T-helper 1 cell treated with Interleukin-12 subunit alpha and Interleukin-12 subunit beta and Interleukin-4 antibody, amounts not matched to agents 30 ng/mL and 1 ng/mL, for 36 hours (primary cell): ENCODE measurements at regions not wholly inside any gene's neighbourhood (a gene's known extent, or its start where the extent isn't known, plus 50 kb on each side); places are given as distances from the start of the nearest gene placed in this dataset.

ENCODE experiments used
- intact Hi-C: fragments of 100-400 bp; cut with micrococcal nuclease; formaldehyde crosslinking; loops from one replicate; pipeline ENCODE4 v1.15.1; 2024

DNA sequence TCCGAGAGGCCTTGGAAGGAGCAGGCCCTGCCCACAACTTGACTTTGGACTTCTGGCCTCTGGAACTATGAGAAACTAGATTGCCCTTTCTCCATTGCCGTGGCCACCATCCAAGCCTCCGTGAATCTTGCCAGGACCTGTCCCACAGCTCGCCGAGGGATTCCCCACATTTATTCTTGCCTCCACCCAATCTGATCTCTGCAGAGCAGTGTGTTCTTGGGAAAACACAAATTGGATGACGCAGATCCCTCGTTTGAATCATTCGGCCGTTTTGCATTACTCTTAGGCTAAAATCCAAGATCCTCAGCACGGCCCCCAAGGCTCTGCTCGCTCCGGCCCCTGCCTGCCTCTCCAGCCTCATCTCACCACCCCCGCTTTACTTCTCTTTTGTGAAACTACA lies 364.2 kb downstream of the ZNF516 start:
- intact Hi-C loops, result no loop called here

GRCh38 chr18:76126327-76126726 lies 368.7 kb downstream of the ZNF516 start:
- intact Hi-C loops, result no loop called here

DNA sequence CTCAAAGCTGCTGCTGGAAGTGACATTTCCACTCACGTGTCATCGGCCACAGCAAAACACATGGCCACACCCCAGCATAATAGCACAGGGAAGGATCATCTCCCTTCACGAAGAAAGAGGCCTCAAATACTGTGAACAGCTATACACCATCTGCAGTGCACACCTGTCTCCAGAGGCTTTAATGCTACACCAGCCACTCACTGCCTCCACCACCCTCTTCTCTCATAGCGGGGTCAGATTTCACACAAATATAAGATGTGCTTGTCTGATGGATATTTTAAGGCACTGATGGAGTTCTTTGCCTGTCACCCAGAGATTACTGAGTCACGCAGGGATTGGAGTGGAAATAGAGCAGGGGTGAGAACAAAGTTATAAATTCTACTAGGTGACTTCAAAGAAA lies 374.0 kb downstream of the ZNF516 start:
- intact Hi-C loops, result no loop called here

- intact Hi-C loops, result no loop called here
Observed at GRCh38 chr18:76115580-76115979, 379.5 kb downstream of the ZNF516 start.

DNA sequence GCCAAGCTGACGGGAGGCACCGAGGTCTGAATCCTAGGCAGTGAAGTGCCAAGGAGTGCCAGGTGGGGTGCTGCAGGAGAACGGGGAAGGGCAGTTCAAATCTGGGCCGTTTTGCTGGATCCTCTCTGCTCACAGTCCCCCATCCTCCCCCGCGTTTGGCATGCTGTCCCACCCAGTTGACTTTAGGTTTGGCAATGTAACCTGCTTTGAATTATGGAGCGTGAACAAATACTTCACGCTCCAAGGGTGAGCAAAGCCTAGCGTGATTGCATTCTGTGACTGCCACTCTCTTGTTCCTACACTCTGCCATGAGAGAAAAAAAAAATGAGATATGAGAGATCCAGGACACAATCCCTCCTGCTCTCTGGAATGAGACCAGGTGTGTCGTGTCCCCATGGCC lies 381.9 kb downstream of the ZNF516 start:
- intact Hi-C loops, result no loop called here

DNA sequence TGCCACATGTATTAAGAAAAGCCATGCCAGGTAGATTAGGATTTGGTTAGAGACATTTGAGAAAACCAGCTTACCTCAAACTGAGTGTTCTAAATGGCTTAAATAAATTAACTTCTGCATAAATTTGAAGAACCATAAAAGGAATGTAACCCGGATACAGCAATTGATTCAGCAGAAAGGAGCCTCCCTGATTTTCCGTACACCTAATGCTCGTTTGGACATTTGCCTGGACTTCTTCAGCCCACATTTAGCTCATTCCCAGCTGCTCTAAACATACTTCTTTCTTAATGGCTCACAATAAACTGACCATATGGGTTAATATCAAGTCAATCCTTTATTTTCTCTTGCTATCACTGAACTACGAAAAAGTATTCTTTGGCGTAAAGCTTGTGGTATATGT lies 392.4 kb downstream of the ZNF516 start:
- intact Hi-C loops, result no loop called here

DNA sequence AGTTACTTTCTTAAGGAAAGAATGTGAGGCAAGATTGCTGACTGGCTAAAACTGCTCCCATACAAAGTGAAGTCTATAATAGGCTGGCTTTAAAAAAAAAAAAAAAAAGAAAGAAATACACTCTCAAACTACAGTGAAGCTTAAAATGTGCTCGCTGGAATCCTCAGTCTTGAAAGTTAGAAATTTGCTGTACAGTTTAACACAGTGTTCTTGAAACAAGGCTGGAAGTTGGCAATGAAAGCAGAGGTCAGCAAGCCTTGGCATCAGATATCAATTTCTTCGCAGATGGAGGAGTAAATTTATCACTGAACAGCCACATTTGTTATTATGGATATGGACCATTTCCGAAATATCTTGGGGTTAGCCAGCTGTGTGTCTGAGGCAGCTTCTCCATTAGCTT lies 392.9 kb downstream of the ZNF516 start:
- intact Hi-C loops, result no loop called here

DNA sequence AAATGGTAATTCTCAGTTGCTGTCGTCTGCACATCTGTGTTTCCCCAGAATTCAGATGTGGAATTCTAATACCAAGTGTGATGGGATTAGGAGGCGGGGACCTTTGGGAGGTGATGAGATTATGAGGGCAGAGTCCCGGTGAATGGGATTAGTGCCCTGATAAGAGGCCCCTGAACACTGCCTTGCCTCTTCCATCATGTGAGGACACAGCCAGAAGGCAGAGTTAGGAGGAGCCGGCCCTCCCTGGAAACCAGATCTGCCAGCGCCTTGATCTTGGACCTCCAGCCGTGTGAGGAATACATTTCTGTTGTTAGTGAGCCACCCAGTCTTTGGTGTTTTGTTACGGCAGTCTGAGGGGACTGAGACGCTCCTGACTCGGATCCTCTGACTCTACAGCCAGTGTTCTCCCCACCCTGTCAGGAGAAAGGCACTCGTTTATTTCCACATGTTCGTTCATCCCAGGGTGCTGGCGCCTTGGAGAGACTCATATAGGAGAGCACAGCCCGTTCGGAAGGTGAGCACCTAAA lies 395.0 kb downstream of the ZNF516 start:
- intact Hi-C loops, result no loop called here

DNA sequence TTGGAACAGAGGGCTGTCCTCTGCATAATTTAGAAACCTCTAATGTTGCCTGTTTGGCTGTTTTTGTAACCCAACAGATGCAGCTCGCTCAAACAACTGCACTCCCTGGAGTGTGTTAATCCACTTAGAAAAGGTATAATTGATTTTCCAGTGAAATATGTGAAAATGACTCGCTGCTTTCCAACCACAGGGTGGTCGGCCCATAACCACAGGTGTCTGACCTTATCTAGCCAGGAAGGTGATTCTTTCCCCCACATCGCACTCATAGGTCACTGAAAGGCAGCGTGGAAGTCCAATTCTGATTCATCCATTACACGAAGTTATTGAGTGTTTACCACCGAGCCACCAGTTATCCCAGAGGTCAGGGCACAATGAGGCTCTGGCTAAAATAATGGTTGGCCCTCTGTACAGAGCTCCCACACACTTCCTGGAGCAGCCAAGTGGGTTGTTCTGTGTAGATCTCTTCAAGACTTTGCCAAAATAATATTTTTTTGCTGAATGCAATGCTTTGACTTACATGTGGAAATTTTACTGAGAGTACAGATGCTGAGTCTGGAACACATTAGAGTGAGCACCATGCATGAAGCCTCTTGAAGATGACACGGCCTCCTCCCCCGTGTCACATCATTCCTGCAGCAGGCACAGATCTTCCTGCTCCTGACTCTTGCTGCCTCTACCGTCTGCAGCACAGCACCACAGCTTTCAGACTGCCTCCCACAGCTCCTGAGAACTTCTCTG lies 396.2 kb downstream of the ZNF516 start:
- intact Hi-C loops, result no loop called here

- intact Hi-C loops, result no loop called here
Observed at GRCh38 chr18:76081536-76081935, 413.5 kb downstream of the ZNF516 start.

DNA sequence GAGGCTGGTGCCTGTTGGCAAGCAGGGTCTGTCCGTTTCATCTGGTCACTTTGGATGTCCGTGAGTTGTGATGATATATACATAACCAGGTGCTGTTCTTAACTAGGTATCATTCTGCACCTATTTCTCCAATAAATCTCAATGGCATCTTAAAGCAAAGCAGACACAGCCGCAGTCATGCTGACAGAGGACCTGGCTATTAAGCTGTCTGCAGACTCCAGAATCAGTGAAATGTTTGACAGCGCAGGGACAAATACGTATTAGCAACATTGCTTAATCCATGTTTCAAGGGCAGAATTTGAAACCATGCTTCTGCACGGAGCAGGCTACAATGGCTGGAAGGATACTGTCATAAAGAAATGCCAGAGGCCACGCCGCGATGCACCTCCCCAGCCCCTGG lies 414.6 kb downstream of the ZNF516 start:
- intact Hi-C loops, result no loop called here

- intact Hi-C loops, result no loop called here
Observed at GRCh38 chr18:76075777-76076176, 419.3 kb downstream of the ZNF516 start.

DNA sequence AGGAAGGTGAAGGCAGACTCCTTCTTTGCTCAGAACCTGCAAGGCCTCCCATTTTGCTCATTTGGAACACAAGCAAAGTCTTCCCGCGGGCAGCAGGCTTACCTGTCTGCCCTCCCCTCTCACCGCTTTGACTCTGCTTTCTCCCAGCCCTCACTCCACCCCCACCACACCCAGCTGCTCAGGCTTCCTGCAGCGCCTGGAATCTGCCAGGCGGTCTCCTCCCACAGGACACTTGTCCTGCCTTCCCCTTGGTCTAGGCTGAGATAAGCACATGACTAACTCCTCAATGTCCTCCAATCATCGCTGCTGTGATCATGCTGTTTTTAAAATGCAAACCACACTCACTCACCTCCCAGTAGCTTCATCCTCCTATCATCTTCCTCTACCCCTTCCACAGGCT lies 430.0 kb downstream of the ZNF516 start:
- intact Hi-C loops, result no loop called here

DNA sequence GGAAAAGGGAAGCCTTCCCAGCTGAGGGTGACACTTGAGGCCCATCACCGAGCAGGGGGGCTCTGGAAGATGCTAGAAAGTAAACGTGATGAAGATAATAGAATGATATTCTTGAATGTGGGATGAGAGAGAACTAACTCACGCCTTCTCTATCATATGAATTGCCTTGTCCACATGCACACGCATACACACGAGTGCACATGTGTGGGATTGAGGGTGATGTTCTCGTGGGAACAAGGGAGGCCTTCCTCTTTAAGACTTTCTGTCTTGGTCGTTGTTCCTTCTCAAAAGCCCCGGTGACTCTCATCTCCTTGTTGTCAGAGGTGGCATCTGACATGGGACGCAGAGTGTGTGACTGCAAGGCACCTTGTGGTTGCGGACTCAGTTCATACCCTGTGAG lies 436.9 kb downstream of the ZNF516 start:
- intact Hi-C loops, result no loop called here

- intact Hi-C loops, result no loop called here
Observed at GRCh38 chr18:76057386-76057785, 437.7 kb downstream of the ZNF516 start.

GRCh38 chr18:76056471-76057110 lies 438.5 kb downstream of the ZNF516 start:
- intact Hi-C loops, result no loop called here

DNA sequence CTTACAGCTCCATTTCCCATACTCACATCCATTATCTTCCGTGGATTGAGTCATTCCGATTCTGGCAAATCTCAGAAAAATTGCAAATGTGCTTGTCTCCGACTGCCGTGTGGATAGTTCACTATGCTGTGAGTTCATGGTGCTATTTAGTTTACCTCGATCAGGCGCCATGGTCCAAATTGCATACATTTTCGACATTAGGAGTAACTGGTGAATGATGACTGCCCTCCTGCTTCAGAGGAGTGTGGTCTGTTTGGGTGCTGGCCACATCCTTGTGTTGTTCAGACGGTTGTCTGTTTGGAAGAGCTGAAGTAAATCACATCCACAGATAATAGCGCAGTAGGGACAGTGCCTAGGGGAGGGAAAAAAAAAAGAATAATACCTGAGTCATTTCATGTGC lies 439.5 kb downstream of the ZNF516 start:
- intact Hi-C loops, result no loop called here

GRCh38 chr18:76055025-76055424 lies 440.0 kb downstream of the ZNF516 start:
- intact Hi-C loops, result no loop called here

DNA sequence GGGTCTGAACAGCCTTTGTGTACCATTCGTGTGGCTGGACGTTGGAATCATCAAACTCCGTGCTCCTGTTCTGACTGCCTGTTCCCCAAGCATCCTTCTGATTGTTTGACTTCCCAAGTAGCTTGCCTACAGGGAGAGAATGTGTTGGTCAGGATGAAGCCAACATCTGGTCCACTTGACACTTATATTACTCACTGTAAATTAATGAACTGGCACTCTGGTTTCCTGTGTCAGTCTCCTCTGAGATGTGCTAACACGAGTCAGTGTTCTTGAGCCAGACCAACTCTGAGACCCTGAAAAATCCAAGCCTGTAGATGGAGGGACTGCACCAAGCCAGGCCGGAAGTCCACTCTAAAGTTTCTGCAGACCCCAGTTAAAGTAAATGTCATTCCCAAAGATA lies 440.9 kb downstream of the ZNF516 start:
- intact Hi-C loops, result no loop called here

- intact Hi-C loops, result no loop called here
Observed at GRCh38 chr18:76053551-76053950, 441.5 kb downstream of the ZNF516 start.

GRCh38 chr18:76052227-76052595 lies 442.8 kb downstream of the ZNF516 start:
- intact Hi-C loops, result no loop called here

GRCh38 chr18:76051396-76052226 lies 443.4 kb downstream of the ZNF516 start:
- intact Hi-C loops, result no loop called here
